KG1 (cell line): ENCODE measurements at regions not wholly inside any gene's neighbourhood (a gene's known extent, or its start where the extent isn't known, plus 50 kb on each side); places are given as distances from the start of the nearest gene placed in this dataset.

ENCODE experiments used
- DNase-seq: peaks from one replicate; lab custom pipeline; 2025; lab: John Stamatoyannopoulos, UW

- no peak for DNase-seq
Observed at GRCh38 chr9:89912605-89912953, 307.8 kb downstream of the GADD45G start.

GRCh38 chr9:89915187-89915586, 310.4 kb downstream of the GADD45G start:
- DNase-seq = no peak

GRCh38 chr9:89916001-89916597, 311.3 kb downstream of the GADD45G start:
- DNase-seq = no peak

GRCh38 chr9:89917861-89918260, 313.0 kb downstream of the GADD45G start:
- no peak for DNase-seq

- no peak for DNase-seq
Observed at GRCh38 chr9:89919171-89919681, 314.4 kb downstream of the GADD45G start.

- DNase-seq = no peak
Observed at GRCh38 chr9:89920131-89920530, 315.3 kb downstream of the GADD45G start.

GRCh38 chr9:89920951-89921350, 316.1 kb downstream of the GADD45G start:
- no peak for DNase-seq

GRCh38 chr9:89922099-89922498, 317.3 kb downstream of the GADD45G start:
- DNase-seq = no peak

GRCh38 chr9:89923174-89923573, 318.4 kb downstream of the GADD45G start:
- DNase-seq = no peak

- no peak for DNase-seq
Observed at GRCh38 chr9:89923961-89924504, 319.2 kb downstream of the GADD45G start.

GRCh38 chr9:89924611-89925010, 319.8 kb downstream of the GADD45G start:
- no peak for DNase-seq

- DNase-seq = no peak
Observed at GRCh38 chr9:89926167-89926566, 321.4 kb downstream of the GADD45G start.

- no peak for DNase-seq
Observed at GRCh38 chr9:89926691-89927220, 321.9 kb downstream of the GADD45G start.

GRCh38 chr9:89928106-89928505, 323.3 kb downstream of the GADD45G start:
- no peak for DNase-seq

GRCh38 chr9:89928521-89929275, 323.9 kb downstream of the GADD45G start:
- DNase-seq = no peak

- no peak for DNase-seq
Observed at GRCh38 chr9:89929315-89929672, 324.5 kb downstream of the GADD45G start.

- no peak for DNase-seq
Observed at GRCh38 chr9:89929673-89930480, 325.1 kb downstream of the GADD45G start.

GRCh38 chr9:89933578-89933977, 328.8 kb downstream of the GADD45G start:
- DNase-seq = no peak

- no peak for DNase-seq
Observed at GRCh38 chr9:89935115-89935514, 330.3 kb downstream of the GADD45G start.

- DNase-seq = no peak
Observed at GRCh38 chr9:89935801-89936200, 331.0 kb downstream of the GADD45G start.

- DNase-seq = no peak
Observed at GRCh38 chr9:89937051-89937450, 332.2 kb downstream of the GADD45G start.

GRCh38 chr9:89939181-89939580, 334.4 kb downstream of the GADD45G start:
- no peak for DNase-seq
